ENCODE measurements at regions not wholly inside any gene's neighbourhood (a gene's known extent, or its start where the extent isn't known, plus 50 kb on each side); places are given as distances from the start of the nearest gene placed in this dataset.
"Not testable (repeated sequence)": the region's sequence is repeated elsewhere in the genome, so short reads cannot be mapped to it uniquely, and the experiment has no call there.

DNA sequence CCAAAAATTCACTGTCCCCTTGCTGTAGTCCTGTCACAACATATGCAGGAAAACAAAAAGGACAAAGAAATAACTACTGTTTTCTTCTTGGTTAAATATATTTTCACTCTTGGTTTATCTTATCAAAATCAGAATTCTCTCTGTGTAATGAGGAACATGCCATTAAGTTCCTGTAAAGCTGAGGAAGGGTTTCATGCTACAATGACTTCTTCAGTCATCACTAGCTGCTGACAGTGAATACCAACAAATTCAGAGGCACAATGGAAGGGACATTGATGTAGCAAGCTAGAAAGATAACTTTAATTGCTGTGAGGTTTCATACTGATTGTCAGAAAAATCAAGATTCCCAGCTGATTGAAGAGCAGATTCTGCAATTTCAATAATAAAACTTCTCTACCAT is 782.9 kb upstream of the HTR2C start:
- no peaks in the 10 kb centered on the region for H3K27me3 ChIP-seq
- no peaks in the 10 kb centered on the region for H3K4me1 ChIP-seq
- H3K27ac ChIP-seq = no peak overlapping the region
- TF ChIP-seq, protein P1, sequence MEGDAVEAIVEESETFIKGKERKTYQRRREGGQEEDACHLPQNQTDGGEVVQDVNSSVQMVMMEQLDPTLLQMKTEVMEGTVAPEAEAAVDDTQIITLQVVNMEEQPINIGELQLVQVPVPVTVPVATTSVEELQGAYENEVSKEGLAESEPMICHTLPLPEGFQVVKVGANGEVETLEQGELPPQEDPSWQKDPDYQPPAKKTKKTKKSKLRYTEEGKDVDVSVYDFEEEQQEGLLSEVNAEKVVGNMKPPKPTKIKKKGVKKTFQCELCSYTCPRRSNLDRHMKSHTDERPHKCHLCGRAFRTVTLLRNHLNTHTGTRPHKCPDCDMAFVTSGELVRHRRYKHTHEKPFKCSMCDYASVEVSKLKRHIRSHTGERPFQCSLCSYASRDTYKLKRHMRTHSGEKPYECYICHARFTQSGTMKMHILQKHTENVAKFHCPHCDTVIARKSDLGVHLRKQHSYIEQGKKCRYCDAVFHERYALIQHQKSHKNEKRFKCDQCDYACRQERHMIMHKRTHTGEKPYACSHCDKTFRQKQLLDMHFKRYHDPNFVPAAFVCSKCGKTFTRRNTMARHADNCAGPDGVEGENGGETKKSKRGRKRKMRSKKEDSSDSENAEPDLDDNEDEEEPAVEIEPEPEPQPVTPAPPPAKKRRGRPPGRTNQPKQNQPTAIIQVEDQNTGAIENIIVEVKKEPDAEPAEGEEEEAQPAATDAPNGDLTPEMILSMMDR (IDR thresholded peaks at IDR 0.05) = no peak
- no peaks in the 10 kb centered on the region for H3K9me3 ChIP-seq
- no peak overlapping the region for H3K4me3 ChIP-seq
- H3K36me3 ChIP-seq = no peaks in the 10 kb centered on the region
- DNase-seq (no peak), ATAC-seq (no peak)
- intact Hi-C loops (cut with DNase I) = no loop called here

- TF ChIP-seq, protein P1 (IDR thresholded peaks at IDR 0.05) = no peak
- ATAC-seq = no peak
- no peak for DNase-seq
- no peaks in the 10 kb centered on the region for H3K36me3 ChIP-seq
- H3K27ac ChIP-seq = no peak overlapping the region
- intact Hi-C loops (cut with DNase I) = no loop called here
- no peaks in the 10 kb centered on the region for H3K9me3 ChIP-seq
- H3K27me3 ChIP-seq = no peaks in the 10 kb centered on the region
- H3K4me3 ChIP-seq = no peak overlapping the region
- no peaks in the 10 kb centered on the region for H3K4me1 ChIP-seq
Measured at GRCh38 chrX:113793563-113793962, 790.3 kb upstream of the HTR2C start.

- intact Hi-C loops (cut with DNase I) = no loop called here
- Histone ChIP-seq H3K27me3 (no peaks in the 10 kb centered on the region), H3K4me3 (no peak overlapping the region), H3K36me3 (no peaks in the 10 kb centered on the region), H3K27ac (no peak overlapping the region), H3K9me3 (no peaks in the 10 kb centered on the region), H3K4me1 (no peaks in the 10 kb centered on the region)
- ATAC-seq = no peak
- DNase-seq = no peak
- TF ChIP-seq, protein P1 (IDR thresholded peaks at IDR 0.05) = no peak
Measured at GRCh38 chrX:113790987-113791386, 792.9 kb upstream of the HTR2C start.

DNA sequence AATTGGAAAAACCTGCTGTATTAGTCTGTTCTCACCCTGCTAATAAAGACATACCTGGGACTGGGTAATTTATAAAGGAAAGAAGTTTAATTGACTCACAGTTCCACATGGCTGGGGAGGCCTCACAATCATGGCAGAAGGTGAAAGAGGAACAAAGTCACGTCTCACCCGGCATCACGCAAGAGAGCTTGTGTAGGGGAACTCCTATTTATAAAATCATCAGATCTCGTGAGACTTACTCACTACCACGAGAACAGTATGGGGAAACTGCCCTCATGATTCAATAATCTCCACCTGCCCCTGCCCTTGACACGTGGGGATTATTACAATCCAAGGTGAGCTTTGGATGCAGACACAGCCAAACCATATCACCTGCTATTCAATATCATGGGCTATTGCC is 799.1 kb upstream of the HTR2C start:
- H3K4me1 ChIP-seq; H3K36me3 ChIP-seq; DNase-seq; H3K9me3 ChIP-seq; intact Hi-C loops (cut with DNase I); H3K27ac ChIP-seq; ATAC-seq; H3K4me3 ChIP-seq; H3K27me3 ChIP-seq: not testable (repeated sequence)

- Histone ChIP-seq H3K27ac (no peak overlapping the region), H3K36me3 (no peaks in the 10 kb centered on the region), H3K4me3 (no peak overlapping the region), H3K27me3 (peaks cover 0 to 10% of the 10 kb centered on the region in 2 donors), H3K9me3 (no peaks in the 10 kb centered on the region), H3K4me1 (no peaks in the 10 kb centered on the region)
- TF ChIP-seq, protein P1 (IDR thresholded peaks at IDR 0.05) = no peak
- ATAC-seq (no peak), DNase-seq (no peak)
- intact Hi-C loops (cut with DNase I) = no loop called here
Measured at GRCh38 chrX:113770806-113771205, 813.1 kb upstream of the HTR2C start.

GRCh38 chrX:113770071-113770470 is 813.8 kb upstream of the HTR2C start:
- DNase-seq (peak in 1 of 4 donors; percentile 21), ATAC-seq (no peak)
- TF ChIP-seq, protein P1 (IDR thresholded peaks at IDR 0.05) = no peak
- Histone ChIP-seq H3K27me3 (peaks cover 0 to 10% of the 10 kb centered on the region in 2 donors), H3K27ac (no peak overlapping the region), H3K4me3 (no peak overlapping the region), H3K9me3 (no peaks in the 10 kb centered on the region), H3K36me3 (no peaks in the 10 kb centered on the region), H3K4me1 (no peaks in the 10 kb centered on the region)
- intact Hi-C loops (cut with DNase I) = no loop called here

Measured in left lung (tissue), 4 donors.